WTC11 (cell line): ENCODE measurements at regions not wholly inside any gene's neighbourhood (a gene's known extent, or its start where the extent isn't known, plus 50 kb on each side); places are given as distances from the start of the nearest gene placed in this dataset.
A peak's percentile ranks its signal among the peaks of the same experiment; 100 is the strongest.

Experiments used
- ATAC-seq: fragments of 200-7000 bp; cut with Tn5 transposase; 2 replicates; pipeline ENCODE4 v1.10.0; 2021; ENCODE audit warnings: mild to moderate bottlenecking, moderate library complexity
- CTCF ChIA-PET: fragments of 300-600 bp; sonication (Branson Sonifier 250); formaldehyde crosslinking; loops from one replicate; lab custom pipeline; 2021; ENCODE audit warnings: antibody characterized with exemption; lab: Charles Lee
- POLR2A ChIA-PET: fragments of 350-600 bp; sonication (Branson Sonifier 250); formaldehyde crosslinking; loops from one replicate; lab custom pipeline; 2021; ENCODE audit warnings: antibody characterized with exemption; lab: Charles Lee
- DNase-seq: peaks from one replicate; pipeline ENCODE4 v3.0.0; 2021; ENCODE audit warnings: low spot score
- H3K27ac Mint-ChIP-seq: 2 replicates; pipeline ENCODE4 v1.8.0; 2021; ENCODE audit warnings: mixed read lengths
- H3K27me3 Mint-ChIP-seq: 2 replicates; pipeline ENCODE4 v1.8.0; 2021; ENCODE audit warnings: low read depth, mild to moderate bottlenecking, moderate library complexity, mixed read lengths
- H3K36me3 Mint-ChIP-seq: 2 replicates; pipeline ENCODE4 v1.8.0; 2021; ENCODE audit warnings: mixed read lengths
- H3K4me1 Mint-ChIP-seq: 2 replicates; pipeline ENCODE4 v1.8.0; 2022; ENCODE audit warnings: mixed read lengths
- H3K4me3 Mint-ChIP-seq: 2 replicates; pipeline ENCODE4 v1.8.0; 2021; ENCODE audit warnings: mild to moderate bottlenecking, moderate library complexity, mixed read lengths
- H3K9me3 Mint-ChIP-seq: 2 replicates; pipeline ENCODE4 v1.8.0; 2021; ENCODE audit warnings: mixed read lengths
- ATF1 ChIP-seq: sonication (generic); formaldehyde crosslinking; IDR thresholded peaks from 2 replicates; pipeline ENCODE4 v1.8.1; 2023; ENCODE audit warnings: mild to moderate bottlenecking, moderate library complexity, missing genetic modification reagents
- ETV6 ChIP-seq: sonication (generic); formaldehyde crosslinking; IDR thresholded peaks from 2 replicates; pipeline ENCODE4 v1.8.1; 2022; ENCODE audit warnings: mild to moderate bottlenecking, missing genetic modification reagents
- GTF2I ChIP-seq: fragments of 250-450 bp; sonication (Bioruptor Pico); conservative IDR thresholded peaks from 2 replicates; pipeline ENCODE4 v1.4.0; 2021; ENCODE audit warnings: mild to moderate bottlenecking
- MXD4 ChIP-seq: fragments of 250-450 bp; sonication (Bioruptor Pico); IDR thresholded peaks from 2 replicates; pipeline ENCODE4 v1.8.0; 2021; ENCODE audit warnings: mild to moderate bottlenecking, moderate library complexity, borderline replicate concordance
- MYBL2 ChIP-seq: sonication (generic); formaldehyde crosslinking; IDR thresholded peaks from 2 replicates; pipeline ENCODE4 v1.8.1; 2023; ENCODE audit warnings: mild to moderate bottlenecking, moderate library complexity, missing genetic modification reagents
- NFYB ChIP-seq: sonication (generic); formaldehyde crosslinking; conservative IDR thresholded peaks from 2 replicates; pipeline ENCODE4 v1.8.0; 2022; ENCODE audit warnings: low read depth, missing genetic modification reagents
- NR2C2 ChIP-seq: sonication (generic); formaldehyde crosslinking; IDR thresholded peaks from 2 replicates; pipeline ENCODE4 v1.8.0; 2022; ENCODE audit warnings: mild to moderate bottlenecking, missing genetic modification reagents
- TP53 ChIP-seq: sonication (generic); formaldehyde crosslinking; IDR thresholded peaks from 2 replicates; pipeline ENCODE4 v1.8.1; 2023; ENCODE audit warnings: mild to moderate bottlenecking, missing genetic modification reagents
- ZNF121 ChIP-seq: sonication (generic); formaldehyde crosslinking; IDR thresholded peaks from 2 replicates; pipeline ENCODE4 v1.8.0; 2023; ENCODE audit warnings: missing genetic modification reagents
- ZNF317 ChIP-seq: sonication (generic); formaldehyde crosslinking; IDR thresholded peaks from 2 replicates; pipeline ENCODE4 v1.8.1; 2023; ENCODE audit warnings: low read depth, mild to moderate bottlenecking, moderate library complexity, missing genetic modification reagents, borderline replicate concordance
- ZNF416 ChIP-seq: fragments of 250-450 bp; sonication (Bioruptor Pico); IDR thresholded peaks from 2 replicates; pipeline ENCODE4 v1.9.0; 2021; ENCODE audit warnings: mild to moderate bottlenecking, inconsistent platforms
- ZNF423 ChIP-seq: fragments of 250-450 bp; sonication (Bioruptor Pico); IDR thresholded peaks from 2 replicates; pipeline ENCODE4 v2.1.2; 2022; ENCODE audit warnings: mild to moderate bottlenecking, moderate library complexity
- TF ChIP-seq, protein P1 (sequence below): sonication (generic); formaldehyde crosslinking; IDR thresholded peaks from 2 replicates; pipeline ENCODE4 v1.8.1; 2022; ENCODE audit warnings: mild to moderate bottlenecking, moderate library complexity, missing genetic modification reagents
- TF ChIP-seq, protein P2 (sequence below): sonication (generic); formaldehyde crosslinking; IDR thresholded peaks from 2 replicates; pipeline ENCODE4 v1.8.0; 2022; ENCODE audit warnings: mild to moderate bottlenecking, missing genetic modification reagents
- TF ChIP-seq, protein P3 (sequence below): sonication (generic); formaldehyde crosslinking; IDR thresholded peaks from 2 replicates; pipeline ENCODE4 v1.8.0; 2022; ENCODE audit warnings: missing genetic modification reagents
- TF ChIP-seq, protein P4 (sequence below): sonication (generic); formaldehyde crosslinking; IDR thresholded peaks from 2 replicates; pipeline ENCODE4 v1.8.1; 2022; ENCODE audit warnings: low read depth, missing genetic modification reagents, borderline replicate concordance
- TF ChIP-seq, protein P5 (sequence below): sonication (generic); formaldehyde crosslinking; IDR thresholded peaks from 2 replicates; pipeline ENCODE4 v1.8.1; 2023; ENCODE audit warnings: mild to moderate bottlenecking, missing genetic modification reagents, borderline replicate concordance

DNA sequence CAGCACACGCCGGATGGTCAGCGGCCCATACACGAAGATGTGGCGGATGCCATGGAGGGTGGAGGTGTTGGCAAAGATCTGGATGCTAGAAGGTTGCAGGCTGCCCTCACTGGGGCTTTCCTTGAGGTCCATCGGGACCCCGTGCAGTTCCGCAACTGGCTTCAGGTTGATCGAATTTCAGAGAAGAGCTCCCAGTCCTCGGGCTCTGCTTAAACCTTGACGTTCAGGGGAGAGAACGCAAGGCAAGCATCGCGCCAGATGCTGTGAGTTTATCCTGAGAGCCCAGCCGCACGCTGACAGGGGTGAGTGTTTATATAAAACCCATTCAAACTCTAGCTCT, 98.7 kb upstream of the CCL2 start:
- DNase-seq = no peak
- Mint-ChIP-seq H3K4me3 (peak overlapping the region; percentile 85), H3K27me3 (peaks cover 14% of the 10 kb centered on the region), H3K36me3 (peaks cover 2% of the 10 kb centered on the region; the same call in 1 of the 2 replicates), H3K27ac (peak overlapping the region; percentile 98), H3K4me1 (peaks cover 84% of the 10 kb centered on the region), H3K9me3 (no peaks in the 10 kb centered on the region)
- ChIA-PET CTCF (interaction anchor here (0.6 to 6.4 kb wide), 9 partner anchors 11 to 205 kb away, joined by 3 to 67 read pairs (median 6); no protein-coding TSS in a partner anchor), POLR2A (interaction anchor here (0.6 to 1.3 kb wide), 3 partner anchors 9 to 797 kb away, joined by 3 read pairs; no protein-coding TSS in a partner anchor)
- ATAC-seq = no peak
- TF ChIP-seq, protein P1, sequence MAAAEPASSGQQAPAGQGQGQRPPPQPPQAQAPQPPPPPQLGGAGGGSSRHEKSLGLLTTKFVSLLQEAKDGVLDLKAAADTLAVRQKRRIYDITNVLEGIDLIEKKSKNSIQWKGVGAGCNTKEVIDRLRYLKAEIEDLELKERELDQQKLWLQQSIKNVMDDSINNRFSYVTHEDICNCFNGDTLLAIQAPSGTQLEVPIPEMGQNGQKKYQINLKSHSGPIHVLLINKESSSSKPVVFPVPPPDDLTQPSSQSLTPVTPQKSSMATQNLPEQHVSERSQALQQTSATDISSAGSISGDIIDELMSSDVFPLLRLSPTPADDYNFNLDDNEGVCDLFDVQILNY (CRISPR knock-in tag) = no peak
- TF ChIP-seq ZNF317 (CRISPR knock-in tag) = no peak

DNA sequence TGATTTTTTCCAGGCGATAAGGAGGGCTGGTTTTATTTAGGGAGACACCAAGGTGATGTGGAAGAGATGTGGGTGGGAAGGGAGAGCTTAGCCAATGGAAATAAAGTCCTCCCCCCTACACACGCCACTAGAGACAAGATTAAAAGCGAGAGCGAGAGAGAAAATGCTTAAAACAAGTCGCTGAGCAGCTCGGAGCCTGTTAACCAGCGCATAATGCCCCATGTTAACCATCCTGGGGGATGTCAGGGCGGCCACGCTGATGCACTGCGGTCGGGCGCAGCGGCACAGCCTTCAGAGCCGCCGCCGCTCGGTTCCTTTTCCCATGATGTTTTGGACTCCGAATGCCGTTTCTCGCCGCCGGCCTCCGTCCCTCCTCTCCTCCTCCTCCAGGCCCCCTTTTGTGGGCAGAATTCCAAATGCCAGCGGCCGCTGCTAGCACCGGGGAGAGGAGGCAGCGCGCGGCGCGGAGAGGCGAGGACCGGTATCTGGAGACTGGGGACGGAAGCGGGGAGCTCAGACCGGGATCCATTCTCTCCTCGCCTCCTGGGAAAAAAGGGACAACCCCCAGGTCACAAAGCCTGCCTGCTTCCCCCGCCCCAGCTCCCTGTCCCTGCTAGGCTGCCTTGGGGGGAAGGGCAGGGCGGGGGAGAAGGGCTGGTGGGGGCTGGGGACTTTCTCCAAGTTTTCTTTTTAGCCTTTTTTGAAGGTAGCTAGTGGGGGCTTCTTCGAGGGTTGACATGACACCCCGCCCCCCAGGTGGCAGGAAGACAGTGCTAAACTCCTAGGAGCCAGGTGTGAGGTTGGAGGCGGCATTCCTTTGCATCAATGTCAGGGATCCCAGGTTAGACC, 98.1 kb upstream of the CCL2 start:
- ChIA-PET POLR2A (interaction anchor here (0.6 to 1.3 kb wide), 5 partner anchors 9 to 797 kb away, joined by 3 to 4 read pairs (median 3); no protein-coding TSS in a partner anchor), CTCF (interaction anchor here (0.6 to 6.4 kb wide), 17 partner anchors 9 to 406 kb away, joined by 3 to 67 read pairs (median 4); no protein-coding TSS in a partner anchor)
- peaks cover 14% of the 10 kb centered on the region for H3K27me3 Mint-ChIP-seq
- TF ChIP-seq, protein P2, sequence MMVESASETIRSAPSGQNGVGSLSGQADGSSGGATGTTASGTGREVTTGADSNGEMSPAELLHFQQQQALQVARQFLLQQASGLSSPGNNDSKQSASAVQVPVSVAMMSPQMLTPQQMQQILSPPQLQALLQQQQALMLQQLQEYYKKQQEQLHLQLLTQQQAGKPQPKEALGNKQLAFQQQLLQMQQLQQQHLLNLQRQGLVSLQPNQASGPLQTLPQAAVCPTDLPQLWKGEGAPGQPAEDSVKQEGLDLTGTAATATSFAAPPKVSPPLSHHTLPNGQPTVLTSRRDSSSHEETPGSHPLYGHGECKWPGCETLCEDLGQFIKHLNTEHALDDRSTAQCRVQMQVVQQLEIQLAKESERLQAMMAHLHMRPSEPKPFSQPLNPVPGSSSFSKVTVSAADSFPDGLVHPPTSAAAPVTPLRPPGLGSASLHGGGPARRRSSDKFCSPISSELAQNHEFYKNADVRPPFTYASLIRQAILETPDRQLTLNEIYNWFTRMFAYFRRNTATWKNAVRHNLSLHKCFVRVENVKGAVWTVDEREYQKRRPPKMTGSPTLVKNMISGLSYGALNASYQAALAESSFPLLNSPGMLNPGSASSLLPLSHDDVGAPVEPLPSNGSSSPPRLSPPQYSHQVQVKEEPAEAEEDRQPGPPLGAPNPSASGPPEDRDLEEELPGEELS (CRISPR knock-in tag) = no peak
- TF ChIP-seq, protein P3, sequence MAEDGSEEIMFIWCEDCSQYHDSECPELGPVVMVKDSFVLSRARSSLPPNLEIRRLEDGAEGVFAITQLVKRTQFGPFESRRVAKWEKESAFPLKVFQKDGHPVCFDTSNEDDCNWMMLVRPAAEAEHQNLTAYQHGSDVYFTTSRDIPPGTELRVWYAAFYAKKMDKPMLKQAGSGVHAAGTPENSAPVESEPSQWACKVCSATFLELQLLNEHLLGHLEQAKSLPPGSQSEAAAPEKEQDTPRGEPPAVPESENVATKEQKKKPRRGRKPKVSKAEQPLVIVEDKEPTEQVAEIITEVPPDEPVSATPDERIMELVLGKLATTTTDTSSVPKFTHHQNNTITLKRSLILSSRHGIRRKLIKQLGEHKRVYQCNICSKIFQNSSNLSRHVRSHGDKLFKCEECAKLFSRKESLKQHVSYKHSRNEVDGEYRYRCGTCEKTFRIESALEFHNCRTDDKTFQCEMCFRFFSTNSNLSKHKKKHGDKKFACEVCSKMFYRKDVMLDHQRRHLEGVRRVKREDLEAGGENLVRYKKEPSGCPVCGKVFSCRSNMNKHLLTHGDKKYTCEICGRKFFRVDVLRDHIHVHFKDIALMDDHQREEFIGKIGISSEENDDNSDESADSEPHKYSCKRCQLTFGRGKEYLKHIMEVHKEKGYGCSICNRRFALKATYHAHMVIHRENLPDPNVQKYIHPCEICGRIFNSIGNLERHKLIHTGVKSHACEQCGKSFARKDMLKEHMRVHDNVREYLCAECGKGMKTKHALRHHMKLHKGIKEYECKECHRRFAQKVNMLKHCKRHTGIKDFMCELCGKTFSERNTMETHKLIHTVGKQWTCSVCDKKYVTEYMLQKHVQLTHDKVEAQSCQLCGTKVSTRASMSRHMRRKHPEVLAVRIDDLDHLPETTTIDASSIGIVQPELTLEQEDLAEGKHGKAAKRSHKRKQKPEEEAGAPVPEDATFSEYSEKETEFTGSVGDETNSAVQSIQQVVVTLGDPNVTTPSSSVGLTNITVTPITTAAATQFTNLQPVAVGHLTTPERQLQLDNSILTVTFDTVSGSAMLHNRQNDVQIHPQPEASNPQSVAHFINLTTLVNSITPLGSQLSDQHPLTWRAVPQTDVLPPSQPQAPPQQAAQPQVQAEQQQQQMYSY = peak; percentile 35; the same call in 1 of the 2 replicates
- TF ChIP-seq MYBL2 (CRISPR knock-in tag) (0 out of 2 replicates have a peak, but pooled peaks have one; percentile 5), GTF2I (CRISPR knock-in tag) (0 out of 2 replicates have a peak, but pooled peaks have one; percentile 22), NFYB (CRISPR knock-in tag) (no peak), ETV6 (CRISPR knock-in tag) (no peak), ZNF416 (no peak), MXD4 (no peak), ZNF423 (CRISPR knock-in tag) (0 out of 2 replicates have a peak, but pooled peaks have one; percentile 12)
- TF ChIP-seq, protein P1 (CRISPR knock-in tag) = no peak
- H3K36me3 Mint-ChIP-seq = peaks cover 2% of the 10 kb centered on the region; the same call in 1 of the 2 replicates
- H3K4me1 Mint-ChIP-seq = peaks cover 86% of the 10 kb centered on the region
- ATAC-seq (peak; percentile 45), DNase-seq (peak; percentile 85)
- H3K4me3 Mint-ChIP-seq = peak overlapping the region; percentile 85
- no peaks in the 10 kb centered on the region for H3K9me3 Mint-ChIP-seq
- H3K27ac Mint-ChIP-seq = peak overlapping the region; percentile 98

DNA sequence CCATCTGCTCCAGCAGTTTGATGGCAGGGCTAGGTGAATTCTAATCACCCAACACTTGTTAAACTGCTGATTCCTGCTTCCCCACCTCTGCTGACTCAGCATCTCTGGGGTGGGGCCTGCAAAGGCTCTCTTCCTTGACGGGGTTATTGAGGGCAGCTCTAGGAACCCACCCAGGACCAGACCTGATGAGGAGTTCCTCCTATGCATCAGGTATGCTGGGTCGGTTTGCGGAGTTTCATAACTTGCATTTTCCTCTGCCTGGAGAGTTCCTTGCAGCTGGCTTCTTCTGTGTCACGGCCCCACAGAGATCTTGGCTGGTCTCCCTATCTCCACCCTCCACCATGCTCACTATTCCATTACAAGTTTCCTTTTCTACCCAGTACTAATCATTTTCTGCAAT, 93.4 kb upstream of the CCL2 start:
- DNase-seq (no peak), ATAC-seq (no peak)
- no peaks in the 10 kb centered on the region for H3K9me3 Mint-ChIP-seq
- no peaks in the 10 kb centered on the region; the same call in 1 of the 2 replicates for H3K27me3 Mint-ChIP-seq
- ChIA-PET CTCF (interaction anchor here (1.2 to 2.4 kb wide), 6 partner anchors 10 to 213 kb away, joined by 3 to 29 read pairs (median 10); no protein-coding TSS in a partner anchor), POLR2A (no interaction called here)
- H3K4me1 Mint-ChIP-seq = peaks cover 54% of the 10 kb centered on the region
- no peak overlapping the region for H3K27ac Mint-ChIP-seq
- no peak overlapping the region for H3K4me3 Mint-ChIP-seq
- H3K36me3 Mint-ChIP-seq = peaks cover 2% of the 10 kb centered on the region; the same call in 1 of the 2 replicates
- TF ChIP-seq ZNF121 (no peak), TP53 (no peak), NR2C2 (CRISPR knock-in tag) (no peak), ATF1 (CRISPR knock-in tag) (no peak), MYBL2 (CRISPR knock-in tag) (no peak), ZNF416 (no peak)
- TF ChIP-seq, protein P4, sequence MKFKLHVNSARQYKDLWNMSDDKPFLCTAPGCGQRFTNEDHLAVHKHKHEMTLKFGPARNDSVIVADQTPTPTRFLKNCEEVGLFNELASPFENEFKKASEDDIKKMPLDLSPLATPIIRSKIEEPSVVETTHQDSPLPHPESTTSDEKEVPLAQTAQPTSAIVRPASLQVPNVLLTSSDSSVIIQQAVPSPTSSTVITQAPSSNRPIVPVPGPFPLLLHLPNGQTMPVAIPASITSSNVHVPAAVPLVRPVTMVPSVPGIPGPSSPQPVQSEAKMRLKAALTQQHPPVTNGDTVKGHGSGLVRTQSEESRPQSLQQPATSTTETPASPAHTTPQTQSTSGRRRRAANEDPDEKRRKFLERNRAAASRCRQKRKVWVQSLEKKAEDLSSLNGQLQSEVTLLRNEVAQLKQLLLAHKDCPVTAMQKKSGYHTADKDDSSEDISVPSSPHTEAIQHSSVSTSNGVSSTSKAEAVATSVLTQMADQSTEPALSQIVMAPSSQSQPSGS (CRISPR knock-in tag) = no peak
- TF ChIP-seq, protein P5, sequence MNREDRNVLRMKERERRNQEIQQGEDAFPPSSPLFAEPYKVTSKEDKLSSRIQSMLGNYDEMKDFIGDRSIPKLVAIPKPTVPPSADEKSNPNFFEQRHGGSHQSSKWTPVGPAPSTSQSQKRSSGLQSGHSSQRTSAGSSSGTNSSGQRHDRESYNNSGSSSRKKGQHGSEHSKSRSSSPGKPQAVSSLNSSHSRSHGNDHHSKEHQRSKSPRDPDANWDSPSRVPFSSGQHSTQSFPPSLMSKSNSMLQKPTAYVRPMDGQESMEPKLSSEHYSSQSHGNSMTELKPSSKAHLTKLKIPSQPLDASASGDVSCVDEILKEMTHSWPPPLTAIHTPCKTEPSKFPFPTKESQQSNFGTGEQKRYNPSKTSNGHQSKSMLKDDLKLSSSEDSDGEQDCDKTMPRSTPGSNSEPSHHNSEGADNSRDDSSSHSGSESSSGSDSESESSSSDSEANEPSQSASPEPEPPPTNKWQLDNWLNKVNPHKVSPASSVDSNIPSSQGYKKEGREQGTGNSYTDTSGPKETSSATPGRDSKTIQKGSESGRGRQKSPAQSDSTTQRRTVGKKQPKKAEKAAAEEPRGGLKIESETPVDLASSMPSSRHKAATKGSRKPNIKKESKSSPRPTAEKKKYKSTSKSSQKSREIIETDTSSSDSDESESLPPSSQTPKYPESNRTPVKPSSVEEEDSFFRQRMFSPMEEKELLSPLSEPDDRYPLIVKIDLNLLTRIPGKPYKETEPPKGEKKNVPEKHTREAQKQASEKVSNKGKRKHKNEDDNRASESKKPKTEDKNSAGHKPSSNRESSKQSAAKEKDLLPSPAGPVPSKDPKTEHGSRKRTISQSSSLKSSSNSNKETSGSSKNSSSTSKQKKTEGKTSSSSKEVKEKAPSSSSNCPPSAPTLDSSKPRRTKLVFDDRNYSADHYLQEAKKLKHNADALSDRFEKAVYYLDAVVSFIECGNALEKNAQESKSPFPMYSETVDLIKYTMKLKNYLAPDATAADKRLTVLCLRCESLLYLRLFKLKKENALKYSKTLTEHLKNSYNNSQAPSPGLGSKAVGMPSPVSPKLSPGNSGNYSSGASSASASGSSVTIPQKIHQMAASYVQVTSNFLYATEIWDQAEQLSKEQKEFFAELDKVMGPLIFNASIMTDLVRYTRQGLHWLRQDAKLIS (CRISPR knock-in tag) = no peak
